NCI-H128 (cell line): ENCODE measurements at regions not wholly inside any gene's neighbourhood (a gene's known extent, or its start where the extent isn't known, plus 50 kb on each side); places are given as distances from the start of the nearest gene placed in this dataset.
"Not testable (repeated sequence)": the region's sequence is repeated elsewhere in the genome, so short reads cannot be mapped to it uniquely, and the experiment has no call there.

Source experiments
- DNase-seq: peaks from one replicate; lab custom pipeline; 2025; ENCODE audit not compliant: unreplicated experiment; lab: John Stamatoyannopoulos, UW

- DNase-seq: no peak
These were observed 1804.0 kb downstream of the MAT2B start for GRCh38 chr5:165309446-165309845.

- no peak for DNase-seq
These were observed 1804.6 kb downstream of the MAT2B start for GRCh38 chr5:165310031-165310430.

GRCh38 chr5:165321912-165322311 is 1816.5 kb downstream of the MAT2B start:
- DNase-seq: no peak

GRCh38 chr5:165325221-165325620 is 1819.8 kb downstream of the MAT2B start:
- no peak for DNase-seq

- no peak for DNase-seq
These were observed 1822.2 kb downstream of the MAT2B start for GRCh38 chr5:165327631-165328030.

- DNase-seq: no peak
These were observed 1823.4 kb downstream of the MAT2B start for GRCh38 chr5:165328846-165329245.

- no peak for DNase-seq
These were observed 1828.2 kb downstream of the MAT2B start for GRCh38 chr5:165333623-165334022.

- DNase-seq: no peak
These were observed 1828.8 kb downstream of the MAT2B start for GRCh38 chr5:165334201-165334600.

- DNase-seq: no peak
These were observed 1844.3 kb downstream of the MAT2B start for GRCh38 chr5:165349735-165350134.

- no peak for DNase-seq
These were observed 1845.9 kb downstream of the MAT2B start for GRCh38 chr5:165351342-165351741.

- DNase-seq: no peak
These were observed 1854.9 kb downstream of the MAT2B start for GRCh38 chr5:165360366-165360765.

GRCh38 chr5:165360784-165361542 is 1855.5 kb downstream of the MAT2B start:
- no peak for DNase-seq

GRCh38 chr5:165370233-165370632 is 1864.8 kb downstream of the MAT2B start:
- no peak for DNase-seq

GRCh38 chr5:165370794-165371193 is 1865.4 kb downstream of the MAT2B start:
- no peak for DNase-seq

GRCh38 chr5:165375201-165375600 is 1869.8 kb downstream of the MAT2B start:
- DNase-seq: no peak

GRCh38 chr5:165393839-165394238 is 1888.4 kb downstream of the MAT2B start:
- DNase-seq: no peak

- no peak for DNase-seq
These were observed 1892.1 kb downstream of the MAT2B start for GRCh38 chr5:165397516-165397915.

- no peak for DNase-seq
These were observed 1894.7 kb downstream of the MAT2B start for GRCh38 chr5:165400086-165400485.

GRCh38 chr5:165404917-165405316 is 1899.5 kb downstream of the MAT2B start:
- no peak for DNase-seq

- no peak for DNase-seq
These were observed 1899.9 kb downstream of the MAT2B start for GRCh38 chr5:165405340-165405739.

- DNase-seq: no peak
These were observed 1901.9 kb downstream of the MAT2B start for GRCh38 chr5:165407352-165407751.

- DNase-seq: no peak
These were observed 1905.1 kb downstream of the MAT2B start for GRCh38 chr5:165410476-165410875.

GRCh38 chr5:165411532-165411931 is 1906.1 kb downstream of the MAT2B start:
- DNase-seq: not testable (repeated sequence)
